GM23248 (cell line): ENCODE measurements at regions not wholly inside any gene's neighbourhood (a gene's known extent, or its start where the extent isn't known, plus 50 kb on each side); places are given as distances from the start of the nearest gene placed in this dataset.

Source experiments
- EZH2 ChIP-seq: fragments of 200-600 bp; sonication (generic); IDR thresholded peaks from 2 replicates; pipeline ENCODE4 v1.6.1; 2018; ENCODE audit warnings: antibody characterized with exemption, mild to moderate bottlenecking; ENCODE audit not compliant: insufficient read depth, poor library complexity, severe bottlenecking
- EZH2phosphoT487 ChIP-seq: fragments of 200-600 bp; sonication (generic); IDR thresholded peaks from 2 replicates; pipeline ENCODE4 v1.6.1; 2018; ENCODE audit warnings: antibody characterized with exemption, moderate library complexity, mild to moderate bottlenecking, low read depth; ENCODE audit not compliant: insufficient read depth

DNA sequence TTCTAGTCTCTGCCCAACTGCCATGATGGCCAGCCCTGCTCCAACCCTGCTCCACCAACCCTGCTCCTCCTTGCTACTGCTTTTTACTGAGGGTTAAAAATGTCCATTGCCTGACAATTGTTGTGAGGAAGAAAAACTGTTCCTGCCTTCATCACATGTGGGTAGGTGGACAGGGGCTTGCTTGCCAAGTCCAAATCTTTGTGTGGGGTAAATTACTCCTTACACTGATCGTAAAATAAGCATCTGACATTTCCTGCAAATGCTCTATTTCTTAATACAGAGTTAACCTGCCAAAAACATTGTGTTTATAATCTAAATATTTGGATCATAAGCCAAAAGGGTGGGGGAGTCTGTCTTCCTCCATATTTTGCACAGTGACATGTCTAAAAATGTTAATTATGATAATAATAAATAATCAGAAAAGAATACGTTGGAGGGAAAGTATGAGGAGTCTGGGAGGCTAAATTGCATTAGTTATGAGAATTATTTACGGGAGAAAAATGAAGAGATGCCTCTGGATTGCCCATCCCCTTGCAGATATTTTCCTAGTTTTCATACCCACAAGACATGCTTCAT, 242.5 kb upstream of the TBL1XR1 start:
- TF ChIP-seq EZH2: no peak
- no peak for TF ChIP-seq EZH2phosphoT487
